ENCODE measurements at regions not wholly inside any gene's neighbourhood (a gene's known extent, or its start where the extent isn't known, plus 50 kb on each side); places are given as distances from the start of the nearest gene placed in this dataset.

- Histone ChIP-seq H3K79me1 (ENCODE audit: low read depth, low read length) (no peaks in the 10 kb centered on the region), H3K79me2 (ENCODE audit: control insufficient read depth in 1 of 2, insufficient read depth in 2 of 2, low read length in 2 of 2) (no peaks in the 10 kb centered on the region), H3K4me2 (ENCODE audit: insufficient read depth in 1 of 2, low read depth in 2 of 2, low read length in 2 of 2) (no peak overlapping the region), H2AFZ (ENCODE audit: low read length) (no peak overlapping the region), H4K91ac (replicated peaks; ENCODE audit: insufficient read length, low read length) (no peak overlapping the region), H3K27ac (ENCODE audit: low read depth, low read length) (no peak overlapping the region), H4K8ac (ENCODE audit: extremely low read depth, insufficient read depth, low read length) (no peak overlapping the region), H4K5ac (ENCODE audit: insufficient read length, low read depth, low read length) (no peak overlapping the region), H2BK20ac (ENCODE audit: low read length) (no peak overlapping the region), H3K56ac (replicated peaks; ENCODE audit: insufficient read length, low read depth, low read length) (no peak overlapping the region), H4K20me1 (replicated peaks in 1 of 2; ENCODE audit: control insufficient read depth in 1 of 2, insufficient read depth in 2 of 2, low read length in 2 of 2) (no peaks in the 10 kb centered on the region), H3K23ac (ENCODE audit: insufficient read length) (no peak overlapping the region), H3K14ac (ENCODE audit: insufficient read length) (no peak overlapping the region), H3K27me3 (replicated peaks in 1 of 4; ENCODE audit: control insufficient read depth in 3 of 4, extremely low read depth in 1 of 4, insufficient read depth in 3 of 4, low read length in 3 of 4) (no peaks in the 10 kb centered on the region), H3K18ac (ENCODE audit: extremely low read depth, low read length) (no peak overlapping the region), H2BK120ac (replicated peaks; ENCODE audit: low read depth, low read length) (no peak overlapping the region), H3K4me1 (replicated peaks in 1 of 4; ENCODE audit: control insufficient read depth in 3 of 4, insufficient read depth in 4 of 4, low read length in 3 of 4) (no peaks in the 10 kb centered on the region), H2AK5ac (ENCODE audit: low read depth, low read length) (no peak overlapping the region), H3K9ac (replicated peaks in 1 of 4; ENCODE audit: extremely low read depth in 1 of 4, low read depth in 3 of 4, low read length in 3 of 4) (no peak overlapping the region), H3K4me3 (ENCODE audit: extremely low read depth in 1 of 4, insufficient read depth in 2 of 4, low read depth in 3 of 4, low read length in 4 of 4) (no peak overlapping the region), H3K23me2 (ENCODE audit: low read depth, low read length) (no peaks in the 10 kb centered on the region), H2BK5ac (ENCODE audit: low read depth, low read length) (no peak overlapping the region), H2BK12ac (ENCODE audit: low read depth, low read length) (no peak overlapping the region), H3K36me3 (ENCODE audit: control insufficient read depth in 2 of 4, insufficient read depth in 4 of 4, low read length in 3 of 4) (no peaks in the 10 kb centered on the region), H3K4ac (replicated peaks; ENCODE audit: insufficient read length, low read depth, low read length) (no peak overlapping the region), H3K9me3 (ENCODE audit: insufficient read depth in 2 of 2, low read depth in 1 of 2, low read length in 1 of 2) (no peaks in the 10 kb centered on the region), H2BK15ac (ENCODE audit: low read length) (no peak overlapping the region)
- WGBS, 2 experiments (ENCODE audit: extremely low coverage in 1 of 2, insufficient coverage in 1 of 2, insufficient read length in 1 of 2, insufficient replicate concordance in 2 of 2, low coverage in 1 of 2, low lambda C conversion rate in 2 of 2, missing lambda C conversion rate in 1 of 2): 93% methylated on average over 2 of the region's 2 CpGs; no CpG with 5 or more reads in 1 of the 2 experiments
- ChIA-PET CTCF (ENCODE audit: partially characterized antibody) (no interaction called here), POLR2A (ENCODE audit: partially characterized antibody) (no interaction called here)
- no peak for DNase-seq (ENCODE audit: low read depth in 1 of 2, low spot score in 2 of 2)
- FAIRE-seq: no peak
- TF ChIP-seq RXRA (IDR thresholded peaks at IDR 0.05; ENCODE audit: insufficient read depth, low read depth, low read length): no peak
- no peak for TF ChIP-seq TAF1 (IDR thresholded peaks at IDR 0.05; ENCODE audit: low read depth, low read length)
- TF ChIP-seq SIX5 (IDR thresholded peaks at IDR 0.05; ENCODE audit: low read depth, low read length): no peak
- no peak for TF ChIP-seq BCL11A (IDR thresholded peaks at IDR 0.05; ENCODE audit: low read depth in 2 of 2, low read length in 2 of 2)
- no peak for TF ChIP-seq GABPA (IDR thresholded peaks at IDR 0.05; ENCODE audit: borderline replicate concordance, insufficient read depth, low read length)
- TF ChIP-seq CHD2 (IDR thresholded peaks at IDR 0.05; ENCODE audit: low read length): no peak
- no peak for TF ChIP-seq RBBP5 (IDR thresholded peaks at IDR 0.05; ENCODE audit: borderline replicate concordance, low read depth, low read length)
- TF ChIP-seq TCF12 (IDR thresholded peaks at IDR 0.05; ENCODE audit: low read depth, low read length): no peak
- no peak for TF ChIP-seq SAP30 (IDR thresholded peaks at IDR 0.05; ENCODE audit: insufficient read depth, insufficient replicate concordance, low read length)
- TF ChIP-seq FOSL1 (IDR thresholded peaks at IDR 0.05; ENCODE audit: insufficient read depth, low read depth, low read length): no peak
- no peak for TF ChIP-seq TEAD4 (IDR thresholded peaks at IDR 0.05; ENCODE audit: low read depth, low read length)
- TF ChIP-seq YY1 (IDR thresholded peaks at IDR 0.05; ENCODE audit: low read depth, low read length): no peak
- no peak for TF ChIP-seq KDM4A (IDR thresholded peaks at IDR 0.05; ENCODE audit: low read depth, low read length, severe bottlenecking)
- no peak for TF ChIP-seq RAD21 (IDR thresholded peaks at IDR 0.05 in 1 of 2, conservative IDR thresholded peaks at IDR 0.05 in 1 of 2; ENCODE audit: low read depth in 2 of 2, low read length in 2 of 2)
These were observed 494.8 kb downstream of the RWDD3 start for GRCh38 chr1:95728841-95729240.

Data from H1 (cell line).